HepG2 (cell line): ENCODE measurements at regions not wholly inside any gene's neighbourhood (a gene's known extent, or its start where the extent isn't known, plus 50 kb on each side); places are given as distances from the start of the nearest gene placed in this dataset.
A peak's percentile ranks its signal among the peaks of the same experiment; 100 is the strongest.

Source experiments
- HDAC2 ChIP-seq: sonication (generic); formaldehyde crosslinking; IDR thresholded peaks from 2 replicates; pipeline ENCODE4 v1.4.0; 2020; ENCODE audit warnings: missing genetic modification reagents
- HOXA3 ChIP-seq: sonication (generic); formaldehyde crosslinking; IDR thresholded peaks from 2 replicates; pipeline ENCODE4 v1.5.0; 2020; ENCODE audit warnings: missing genetic modification reagents
- LCORL ChIP-seq, 2 experiments: fragments of 450-650 bp in 1 of 2; sonication (generic) in 1 of 2; formaldehyde crosslinking in 1 of 2; IDR thresholded peaks; 2 replicates each; pipeline versions ENCODE4 v1.5.0 to v1.6.1; 2017 to 2020; ENCODE audit warnings: antibody characterized with exemption in 1 of 2, missing genetic modification reagents in 1 of 2
- MEIS1 ChIP-seq: sonication (generic); formaldehyde crosslinking; IDR thresholded peaks from 2 replicates; pipeline ENCODE4 v1.9.0; 2021; ENCODE audit warnings: mild to moderate bottlenecking, missing genetic modification reagents, moderate library complexity, borderline replicate concordance
- NAIF1 ChIP-seq: sonication (generic); formaldehyde crosslinking; IDR thresholded peaks from 2 replicates; pipeline ENCODE4 v1.5.0; 2020; ENCODE audit warnings: mild to moderate bottlenecking, missing genetic modification reagents, borderline replicate concordance
- SIN3A ChIP-seq: IDR thresholded peaks from 2 replicates; pipeline ENCODE4 v1.6.1; 2011; ENCODE audit warnings: low read depth, mild to moderate bottlenecking, control low read depth, low read length, borderline replicate concordance
- TCF7L2 ChIP-seq: IDR thresholded peaks from 2 replicates; pipeline ENCODE4 v1.6.1; 2011; ENCODE audit warnings: mild to moderate bottlenecking, low read depth, low read length, moderate library complexity
- TRIM24 ChIP-seq: sonication (generic); formaldehyde crosslinking; IDR thresholded peaks from 2 replicates; pipeline ENCODE4 v1.8.0; 2022; ENCODE audit warnings: mild to moderate bottlenecking, missing genetic modification reagents
- ZNF337 ChIP-seq: sonication (generic); formaldehyde crosslinking; IDR thresholded peaks from 2 replicates; pipeline ENCODE4 v1.5.1; 2020; ENCODE audit warnings: missing genetic modification reagents, low read depth, mild to moderate bottlenecking, borderline replicate concordance
- TF ChIP-seq, protein P1 (sequence below): sonication (generic); formaldehyde crosslinking; IDR thresholded peaks from 2 replicates; pipeline ENCODE4 v1.4.0; 2020; ENCODE audit warnings: missing genetic modification reagents
- TF ChIP-seq, protein P2 (sequence below): IDR thresholded peaks from 2 replicates; pipeline ENCODE4 v1.4.0; 2020; ENCODE audit warnings: mild to moderate bottlenecking, missing genetic modification reagents
- TF ChIP-seq, protein P3 (sequence below): sonication (generic); formaldehyde crosslinking; IDR thresholded peaks from 2 replicates; pipeline ENCODE4 v1.5.0; 2020; ENCODE audit warnings: mild to moderate bottlenecking, missing genetic modification reagents
- TF ChIP-seq, protein P4 (sequence below): IDR thresholded peaks from 2 replicates; pipeline ENCODE4 v1.6.1; 2012; ENCODE audit warnings: low read depth, low read length, improper control_type of control experiment
- TF ChIP-seq, protein P5 (sequence below): sonication (generic); formaldehyde crosslinking; IDR thresholded peaks from 2 replicates; pipeline ENCODE4 v1.8.0; 2023; ENCODE audit warnings: mild to moderate bottlenecking, missing genetic modification reagents
- TF ChIP-seq, protein P6 (sequence below): sonication (generic); formaldehyde crosslinking; IDR thresholded peaks from 2 replicates; pipeline ENCODE4 v1.4.0; 2020; ENCODE audit warnings: missing genetic modification reagents
- TF ChIP-seq, protein P7 (sequence below): sonication (generic); formaldehyde crosslinking; IDR thresholded peaks from 2 replicates; pipeline ENCODE4 v1.8.1; 2023; ENCODE audit warnings: missing genetic modification reagents, mild to moderate bottlenecking, borderline replicate concordance

DNA sequence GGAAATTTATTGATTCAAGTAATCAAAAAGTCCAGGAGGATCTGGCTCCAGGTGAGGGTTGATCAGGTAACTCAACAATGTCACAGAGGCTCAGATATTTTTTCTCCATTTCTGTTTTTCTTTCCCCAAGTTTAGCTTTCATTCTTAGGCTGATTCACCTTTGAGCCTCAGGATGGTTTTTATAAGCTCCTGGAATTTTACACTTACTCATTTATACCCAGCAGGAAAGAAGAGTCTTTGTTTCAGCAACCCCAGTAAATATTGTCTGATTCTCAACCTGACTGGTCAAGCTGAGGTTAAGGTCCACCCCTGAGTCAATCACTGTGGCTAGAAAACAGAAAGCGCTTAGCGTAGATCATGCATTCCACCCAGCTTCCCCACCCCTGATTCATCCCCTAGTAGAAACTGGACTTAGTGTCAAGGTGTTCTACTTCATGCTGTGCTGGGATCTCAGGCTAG, 500.6 kb downstream of the KIF4B start (continued):
- TF ChIP-seq, protein P1, sequence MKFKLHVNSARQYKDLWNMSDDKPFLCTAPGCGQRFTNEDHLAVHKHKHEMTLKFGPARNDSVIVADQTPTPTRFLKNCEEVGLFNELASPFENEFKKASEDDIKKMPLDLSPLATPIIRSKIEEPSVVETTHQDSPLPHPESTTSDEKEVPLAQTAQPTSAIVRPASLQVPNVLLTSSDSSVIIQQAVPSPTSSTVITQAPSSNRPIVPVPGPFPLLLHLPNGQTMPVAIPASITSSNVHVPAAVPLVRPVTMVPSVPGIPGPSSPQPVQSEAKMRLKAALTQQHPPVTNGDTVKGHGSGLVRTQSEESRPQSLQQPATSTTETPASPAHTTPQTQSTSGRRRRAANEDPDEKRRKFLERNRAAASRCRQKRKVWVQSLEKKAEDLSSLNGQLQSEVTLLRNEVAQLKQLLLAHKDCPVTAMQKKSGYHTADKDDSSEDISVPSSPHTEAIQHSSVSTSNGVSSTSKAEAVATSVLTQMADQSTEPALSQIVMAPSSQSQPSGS: peak; percentile 58; the same call in 1 of the 2 replicates
- TF ChIP-seq HOXA3 (CRISPR knock-in tag) (no peak), LCORL (IDR thresholded peaks at IDR 0.05) (no peak), LCORL (CRISPR knock-in tag; IDR thresholded peaks at IDR 0.05) (peak; percentile 65; the same call in 1 of the 2 replicates), MEIS1 (CRISPR knock-in tag) (no peak), ZNF337 (CRISPR knock-in tag) (no peak), TCF7L2 (no peak), SIN3A (no peak), NAIF1 (CRISPR knock-in tag) (no peak), HDAC2 (CRISPR knock-in tag) (peak; percentile 66), TRIM24 (CRISPR knock-in tag) (no peak)
- TF ChIP-seq, protein P2, sequence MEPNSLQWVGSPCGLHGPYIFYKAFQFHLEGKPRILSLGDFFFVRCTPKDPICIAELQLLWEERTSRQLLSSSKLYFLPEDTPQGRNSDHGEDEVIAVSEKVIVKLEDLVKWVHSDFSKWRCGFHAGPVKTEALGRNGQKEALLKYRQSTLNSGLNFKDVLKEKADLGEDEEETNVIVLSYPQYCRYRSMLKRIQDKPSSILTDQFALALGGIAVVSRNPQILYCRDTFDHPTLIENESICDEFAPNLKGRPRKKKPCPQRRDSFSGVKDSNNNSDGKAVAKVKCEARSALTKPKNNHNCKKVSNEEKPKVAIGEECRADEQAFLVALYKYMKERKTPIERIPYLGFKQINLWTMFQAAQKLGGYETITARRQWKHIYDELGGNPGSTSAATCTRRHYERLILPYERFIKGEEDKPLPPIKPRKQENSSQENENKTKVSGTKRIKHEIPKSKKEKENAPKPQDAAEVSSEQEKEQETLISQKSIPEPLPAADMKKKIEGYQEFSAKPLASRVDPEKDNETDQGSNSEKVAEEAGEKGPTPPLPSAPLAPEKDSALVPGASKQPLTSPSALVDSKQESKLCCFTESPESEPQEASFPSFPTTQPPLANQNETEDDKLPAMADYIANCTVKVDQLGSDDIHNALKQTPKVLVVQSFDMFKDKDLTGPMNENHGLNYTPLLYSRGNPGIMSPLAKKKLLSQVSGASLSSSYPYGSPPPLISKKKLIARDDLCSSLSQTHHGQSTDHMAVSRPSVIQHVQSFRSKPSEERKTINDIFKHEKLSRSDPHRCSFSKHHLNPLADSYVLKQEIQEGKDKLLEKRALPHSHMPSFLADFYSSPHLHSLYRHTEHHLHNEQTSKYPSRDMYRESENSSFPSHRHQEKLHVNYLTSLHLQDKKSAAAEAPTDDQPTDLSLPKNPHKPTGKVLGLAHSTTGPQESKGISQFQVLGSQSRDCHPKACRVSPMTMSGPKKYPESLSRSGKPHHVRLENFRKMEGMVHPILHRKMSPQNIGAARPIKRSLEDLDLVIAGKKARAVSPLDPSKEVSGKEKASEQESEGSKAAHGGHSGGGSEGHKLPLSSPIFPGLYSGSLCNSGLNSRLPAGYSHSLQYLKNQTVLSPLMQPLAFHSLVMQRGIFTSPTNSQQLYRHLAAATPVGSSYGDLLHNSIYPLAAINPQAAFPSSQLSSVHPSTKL (CRISPR knock-in tag): peak; percentile 86
- TF ChIP-seq, protein P3, sequence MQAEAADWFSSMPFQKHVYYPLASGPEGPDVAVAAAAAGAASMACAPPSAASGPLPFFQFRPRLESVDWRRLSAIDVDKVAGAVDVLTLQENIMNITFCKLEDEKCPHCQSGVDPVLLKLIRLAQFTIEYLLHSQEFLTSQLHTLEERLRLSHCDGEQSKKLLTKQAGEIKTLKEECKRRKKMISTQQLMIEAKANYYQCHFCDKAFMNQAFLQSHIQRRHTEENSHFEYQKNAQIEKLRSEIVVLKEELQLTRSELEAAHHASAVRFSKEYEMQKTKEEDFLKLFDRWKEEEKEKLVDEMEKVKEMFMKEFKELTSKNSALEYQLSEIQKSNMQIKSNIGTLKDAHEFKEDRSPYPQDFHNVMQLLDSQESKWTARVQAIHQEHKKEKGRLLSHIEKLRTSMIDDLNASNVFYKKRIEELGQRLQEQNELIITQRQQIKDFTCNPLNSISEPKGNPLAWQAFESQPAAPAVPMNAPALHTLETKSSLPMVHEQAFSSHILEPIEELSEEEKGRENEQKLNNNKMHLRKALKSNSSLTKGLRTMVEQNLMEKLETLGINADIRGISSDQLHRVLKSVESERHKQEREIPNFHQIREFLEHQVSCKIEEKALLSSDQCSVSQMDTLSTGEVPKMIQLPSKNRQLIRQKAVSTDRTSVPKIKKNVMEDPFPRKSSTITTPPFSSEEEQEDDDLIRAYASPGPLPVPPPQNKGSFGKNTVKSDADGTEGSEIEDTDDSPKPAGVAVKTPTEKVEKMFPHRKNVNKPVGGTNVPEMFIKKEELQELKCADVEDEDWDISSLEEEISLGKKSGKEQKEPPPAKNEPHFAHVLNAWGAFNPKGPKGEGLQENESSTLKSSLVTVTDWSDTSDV (CRISPR knock-in tag): no peak
- TF ChIP-seq, protein P4, sequence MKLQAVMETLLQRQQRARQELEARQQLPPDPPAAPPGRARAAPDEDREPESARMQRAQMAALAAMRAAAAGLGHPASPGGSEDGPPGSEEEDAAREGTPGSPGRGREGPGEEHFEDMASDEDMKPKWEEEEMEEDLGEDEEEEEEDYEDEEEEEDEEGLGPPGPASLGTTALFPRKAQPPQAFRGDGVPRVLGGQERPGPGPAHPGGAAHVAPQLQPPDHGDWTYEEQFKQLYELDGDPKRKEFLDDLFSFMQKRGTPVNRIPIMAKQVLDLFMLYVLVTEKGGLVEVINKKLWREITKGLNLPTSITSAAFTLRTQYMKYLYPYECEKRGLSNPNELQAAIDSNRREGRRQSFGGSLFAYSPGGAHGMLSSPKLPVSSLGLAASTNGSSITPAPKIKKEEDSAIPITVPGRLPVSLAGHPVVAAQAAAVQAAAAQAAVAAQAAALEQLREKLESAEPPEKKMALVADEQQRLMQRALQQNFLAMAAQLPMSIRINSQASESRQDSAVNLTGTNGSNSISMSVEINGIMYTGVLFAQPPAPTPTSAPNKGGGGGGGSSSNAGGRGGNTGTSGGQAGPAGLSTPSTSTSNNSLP: peak; percentile 84
- TF ChIP-seq, protein P5, sequence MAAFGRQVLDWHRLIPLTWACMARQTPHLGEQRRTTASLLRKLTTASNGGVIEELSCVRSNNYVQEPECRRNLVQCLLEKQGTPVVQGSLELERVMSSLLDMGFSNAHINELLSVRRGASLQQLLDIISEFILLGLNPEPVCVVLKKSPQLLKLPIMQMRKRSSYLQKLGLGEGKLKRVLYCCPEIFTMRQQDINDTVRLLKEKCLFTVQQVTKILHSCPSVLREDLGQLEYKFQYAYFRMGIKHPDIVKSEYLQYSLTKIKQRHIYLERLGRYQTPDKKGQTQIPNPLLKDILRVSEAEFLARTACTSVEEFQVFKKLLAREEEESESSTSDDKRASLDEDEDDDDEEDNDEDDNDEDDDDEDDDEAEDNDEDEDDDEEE (CRISPR knock-in tag): no peak
- TF ChIP-seq, protein P6, sequence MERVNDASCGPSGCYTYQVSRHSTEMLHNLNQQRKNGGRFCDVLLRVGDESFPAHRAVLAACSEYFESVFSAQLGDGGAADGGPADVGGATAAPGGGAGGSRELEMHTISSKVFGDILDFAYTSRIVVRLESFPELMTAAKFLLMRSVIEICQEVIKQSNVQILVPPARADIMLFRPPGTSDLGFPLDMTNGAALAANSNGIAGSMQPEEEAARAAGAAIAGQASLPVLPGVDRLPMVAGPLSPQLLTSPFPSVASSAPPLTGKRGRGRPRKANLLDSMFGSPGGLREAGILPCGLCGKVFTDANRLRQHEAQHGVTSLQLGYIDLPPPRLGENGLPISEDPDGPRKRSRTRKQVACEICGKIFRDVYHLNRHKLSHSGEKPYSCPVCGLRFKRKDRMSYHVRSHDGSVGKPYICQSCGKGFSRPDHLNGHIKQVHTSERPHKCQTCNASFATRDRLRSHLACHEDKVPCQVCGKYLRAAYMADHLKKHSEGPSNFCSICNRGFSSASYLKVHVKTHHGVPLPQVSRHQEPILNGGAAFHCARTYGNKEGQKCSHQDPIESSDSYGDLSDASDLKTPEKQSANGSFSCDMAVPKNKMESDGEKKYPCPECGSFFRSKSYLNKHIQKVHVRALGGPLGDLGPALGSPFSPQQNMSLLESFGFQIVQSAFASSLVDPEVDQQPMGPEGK (CRISPR knock-in tag): no peak
- TF ChIP-seq, protein P7, sequence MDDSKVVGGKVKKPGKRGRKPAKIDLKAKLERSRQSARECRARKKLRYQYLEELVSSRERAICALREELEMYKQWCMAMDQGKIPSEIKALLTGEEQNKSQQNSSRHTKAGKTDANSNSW (CRISPR knock-in tag): no peak
